SK-N-SH (cell line): ENCODE measurements at regions not wholly inside any gene's neighbourhood (a gene's known extent, or its start where the extent isn't known, plus 50 kb on each side); places are given as distances from the start of the nearest gene placed in this dataset.

Experiments used
- CTCF ChIA-PET: fragments of 300-600, 350-600 bp; formaldehyde crosslinking; extraction: SDS; loops from one replicate; lab custom pipeline; 2021; lab: Yijun Ruan, JAX
- POLR2A ChIA-PET: fragments of 350-600 bp; sonication (Branson Sonifier 250); formaldehyde crosslinking; extraction: SDS; loops from one replicate; lab custom pipeline; 2020; ENCODE audit warnings: antibody characterized with exemption, inconsistent platforms; lab: Yijun Ruan, JAX
- DNase-seq: peaks from one replicate; pipeline ENCODE4 v3.0.0; 2012
- H2AFZ ChIP-seq: fragments of 200-600 bp; sonication (generic); 2 replicates; pipeline ENCODE4 v1.8.1; 2016; ENCODE audit warnings: antibody characterized with exemption, mild to moderate bottlenecking, low read depth
- H3F3A ChIP-seq: fragments of 200-600 bp; sonication (generic); replicated peaks from 2 replicates; pipeline ENCODE3; 2016; ENCODE audit warnings: antibody characterized with exemption, mild to moderate bottlenecking; ENCODE audit not compliant: insufficient read depth
- H3K27ac ChIP-seq, 2 experiments: fragments of 200-500 bp in 1 of 2; fragments of 200-600 bp in 1 of 2; sonication (Bioruptor generic) in 1 of 2; sonication (generic), shearing (Covaris generic) in 1 of 2; 2 replicates each; pipeline versions ENCODE4 v1.5.1 to v1.6.1; 2014 to 2016; ENCODE audit warnings: low read depth in 2 of 2, inconsistent platforms in 1 of 2, low read length in 1 of 2, mild to moderate bottlenecking in 1 of 2, mixed read lengths in 1 of 2
- H3K27me3 ChIP-seq: fragments of 200-600 bp; sonication (generic), shearing (Covaris generic); 2 replicates; pipeline ENCODE4 v1.6.1; 2016; ENCODE audit warnings: mixed run types; ENCODE audit not compliant: insufficient read depth
- H3K36me3 ChIP-seq, 2 experiments: fragments of 200-500 bp in 1 of 2; fragments of 200-600 bp in 1 of 2; sonication (Bioruptor generic) in 1 of 2; sonication (generic) in 1 of 2; replicated peaks in 1 of 2; 2 replicates each; pipeline versions ENCODE3 to v1.5.1; 2014 to 2016; ENCODE audit warnings: low read length in 1 of 2, mild to moderate bottlenecking in 1 of 2; ENCODE audit not compliant: insufficient read depth in 2 of 2, control insufficient read depth in 1 of 2
- H3K4me1 ChIP-seq, 2 experiments: fragments of 200-500 bp in 1 of 2; fragments of 200-600 bp in 1 of 2; sonication (Bioruptor generic) in 1 of 2; sonication (generic), shearing (Covaris generic) in 1 of 2; 2 replicates each; pipeline versions ENCODE4 v1.5.1 to v1.6.1; 2014 to 2016; ENCODE audit warnings: low read depth in 1 of 2, low read length in 1 of 2, mixed run types in 1 of 2; ENCODE audit not compliant: insufficient read depth in 2 of 2, control insufficient read depth in 1 of 2
- H3K4me2 ChIP-seq: fragments of 200-600 bp; sonication (generic), shearing (Covaris generic); 2 replicates; pipeline ENCODE4 v1.6.1; 2017; ENCODE audit warnings: mixed run types
- H3K4me3 ChIP-seq, 2 experiments: fragments of 200-500 bp in 1 of 2; fragments of 200-600 bp in 1 of 2; sonication (Bioruptor generic) in 1 of 2; sonication (generic), shearing (Covaris generic) in 1 of 2; 2 replicates each; pipeline versions ENCODE4 v1.5.1 to v1.8.1; 2014 to 2016; ENCODE audit warnings: low read depth in 2 of 2, inconsistent platforms in 1 of 2, low read length in 1 of 2, mild to moderate bottlenecking in 1 of 2, mixed read lengths in 1 of 2, moderate library complexity in 1 of 2
- H3K79me2 ChIP-seq: fragments of 200-600 bp; sonication (generic); 2 replicates; pipeline ENCODE4 v1.8.1; 2017; ENCODE audit warnings: mild to moderate bottlenecking; ENCODE audit not compliant: insufficient read depth
- H3K9ac ChIP-seq: fragments of 200-600 bp; sonication (generic); 2 replicates; pipeline ENCODE4 v1.6.1; 2017; ENCODE audit warnings: mixed run types
- H3K9me2 ChIP-seq: fragments of 200-600 bp; sonication (generic); 2 replicates; pipeline ENCODE4 v1.6.1; 2017; ENCODE audit warnings: mixed run types
- H3K9me3 ChIP-seq: fragments of 200-600 bp; sonication (generic); 2 replicates; pipeline ENCODE4 v1.6.1; 2017; ENCODE audit warnings: mixed run types, mild to moderate bottlenecking, moderate library complexity
- H4K20me1 ChIP-seq: fragments of 200-600 bp; sonication (generic); 2 replicates; pipeline ENCODE4 v1.6.1; 2017; ENCODE audit warnings: mild to moderate bottlenecking, mixed run types; ENCODE audit not compliant: insufficient read depth
- CHD2 ChIP-seq: fragments of 150-350 bp; IDR thresholded peaks from 2 replicates; pipeline ENCODE4 v1.6.1; 2018; ENCODE audit warnings: low read length; ENCODE audit not compliant: partially characterized antibody
- CTCF ChIP-seq: fragments of 200-600 bp; sonication (generic); IDR thresholded peaks from 2 replicates; pipeline ENCODE4 v1.6.1; 2017; ENCODE audit warnings: antibody characterized with exemption, mild to moderate bottlenecking, moderate library complexity
- ELF1 ChIP-seq: IDR thresholded peaks from 2 replicates; pipeline ENCODE4 v1.4.0; 2012
- EP300 ChIP-seq, 2 experiments: IDR thresholded peaks; 2 replicates each; pipeline versions ENCODE4 v1.4.0 to v1.6.1; 2012; ENCODE audit warnings: borderline replicate concordance in 1 of 2, low read depth in 1 of 2, low read length in 1 of 2
- EZH2phosphoT487 ChIP-seq: fragments of 200-600 bp; sonication (generic); IDR thresholded peaks from 2 replicates; pipeline ENCODE4 v1.6.1; 2017; ENCODE audit warnings: low read depth, mixed run types, mild to moderate bottlenecking, antibody characterized with exemption, moderate library complexity, borderline replicate concordance
- FOXJ3 ChIP-seq: sonication (generic); formaldehyde crosslinking; IDR thresholded peaks from 2 replicates; pipeline ENCODE4 v1.5.1; 2020; ENCODE audit warnings: mild to moderate bottlenecking, missing genetic modification reagents
- IRF3 ChIP-seq: fragments of 150-350 bp; IDR thresholded peaks from 2 replicates; pipeline ENCODE4 v1.6.1; 2016; ENCODE audit warnings: mild to moderate bottlenecking, low read depth, low read length
- MXI1 ChIP-seq: IDR thresholded peaks from 2 replicates; pipeline ENCODE4 v1.6.1; 2012; ENCODE audit warnings: mild to moderate bottlenecking, low read depth, low read length, improper control_type of control experiment
- RAD21 ChIP-seq: IDR thresholded peaks from 2 replicates; pipeline ENCODE4 v1.6.1; 2012; ENCODE audit warnings: mild to moderate bottlenecking, low read length
- SMC3 ChIP-seq: IDR thresholded peaks from 2 replicates; pipeline ENCODE4 v1.6.1; 2012; ENCODE audit warnings: low read depth, low read length, improper control_type of control experiment
- YY1 ChIP-seq: IDR thresholded peaks from 2 replicates; pipeline ENCODE4 v1.4.0; 2012; ENCODE audit warnings: low read depth, mild to moderate bottlenecking
- WGBS: methylation state at CpG from one replicate; pipeline ENCODE4 v1.1.6; 2017; ENCODE audit warnings: low lambda C conversion rate; 5-methylcytosine and 5-hydroxymethylcytosine counted together

DNA sequence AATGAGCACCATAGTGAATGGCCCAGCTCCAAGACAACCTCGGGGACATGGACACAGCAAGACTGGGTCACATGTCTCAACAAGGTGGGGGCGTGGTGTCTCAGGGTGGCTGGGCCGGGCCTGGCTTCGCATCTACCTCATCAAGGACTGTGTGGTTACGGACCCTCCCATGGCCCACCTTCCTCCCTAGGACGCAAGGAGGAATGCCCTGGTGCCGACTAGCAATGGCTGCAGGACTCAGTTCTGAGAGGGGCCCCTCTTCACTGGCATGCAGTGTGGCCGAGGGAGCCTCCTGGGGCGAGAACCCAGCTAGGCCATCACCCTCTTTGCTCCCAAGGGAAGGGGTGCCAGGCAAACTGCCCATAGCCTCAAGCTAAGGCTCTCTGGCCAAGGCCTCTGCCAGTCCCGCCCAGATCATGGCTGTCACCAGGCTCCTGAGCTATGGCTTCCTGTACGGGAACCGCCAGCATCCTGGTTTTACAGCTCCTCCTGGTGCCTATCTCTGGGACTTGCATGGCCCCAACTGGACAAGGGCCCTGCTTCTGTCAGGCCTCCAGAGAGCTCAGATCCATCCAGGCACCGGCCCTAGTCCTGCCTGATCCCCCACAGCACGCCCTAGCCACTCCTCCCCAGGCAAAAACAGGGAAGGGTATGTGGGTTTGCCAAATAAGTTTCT, 218.0 kb upstream of the AGTR2 start:
- no peak overlapping the region for H3K4me3 ChIP-seq
- ChIA-PET POLR2A (no interaction called here), CTCF (interaction anchor here (0.9 to 1.4 kb wide), 4 partner anchors 11 to 246 kb away, joined by 3 to 7 read pairs (median 4); no protein-coding TSS in a partner anchor)
- H3K27me3 ChIP-seq, result no peaks in the 10 kb centered on the region
- H3K9me2 ChIP-seq, result no peaks in the 10 kb centered on the region
- H3K4me2 ChIP-seq, result no peak overlapping the region
- peaks cover 4% of the 10 kb centered on the region; the same call in 1 of the 2 replicates for H3K79me2 ChIP-seq
- no peaks in the 10 kb centered on the region for H3F3A ChIP-seq
- H3K9ac ChIP-seq, result no peak overlapping the region
- peak; percentile 61 for DNase-seq
- peaks cover 0 to 13% of the 10 kb centered on the region in 2 experiments; a peak in 1 of 4 replicates for H3K4me1 ChIP-seq
- WGBS, result 63% methylated on average over 2 of the region's 14 CpGs
- H4K20me1 ChIP-seq, result no peaks in the 10 kb centered on the region
- no peak overlapping the region; a peak in 1 of 4 replicates for H3K27ac ChIP-seq
- H2AFZ ChIP-seq, result no peak overlapping the region
- TF ChIP-seq SMC3 (peak; percentile 9; the same call in 1 of the 2 replicates), YY1 (no peak), CTCF (peak; percentile 28; the same call in 1 of the 2 replicates), RAD21 (peak; percentile 49), EZH2phosphoT487 (no peak), MXI1 (no peak)
- no peaks in the 10 kb centered on the region for H3K9me3 ChIP-seq
- H3K36me3 ChIP-seq, result no peaks in the 10 kb centered on the region

GRCh38 chrX:115957862-115958490, 212.6 kb upstream of the AGTR2 start:
- H3K27me3 ChIP-seq, result no peaks in the 10 kb centered on the region; the same call in 1 of the 2 replicates
- H3K9me2 ChIP-seq, result no peaks in the 10 kb centered on the region
- peak; percentile 41 for DNase-seq
- no peak overlapping the region for H2AFZ ChIP-seq
- peaks cover 21% of the 10 kb centered on the region for H4K20me1 ChIP-seq
- no peaks in the 10 kb centered on the region for H3K36me3 ChIP-seq
- POLR2A ChIA-PET, result no interaction called here
- no peak overlapping the region for H3K4me3 ChIP-seq
- WGBS, result 67% methylated on average over 5 of the region's 11 CpGs
- H3K79me2 ChIP-seq, result peaks cover 23% of the 10 kb centered on the region; the same call in 1 of the 2 replicates
- CTCF ChIA-PET, result interaction anchor here (0.6 to 1.8 kb wide), 5 partner anchors 20 to 1786 kb away, joined by 3 to 7 read pairs (median 3); no protein-coding TSS in a partner anchor
- H3K27ac ChIP-seq, result no peak overlapping the region
- no peak overlapping the region for H3K9ac ChIP-seq
- TF ChIP-seq CTCF (peak; percentile 44), SMC3 (peak; percentile 40), EP300 (IDR thresholded peaks at IDR 0.05; ENCODE audit: borderline replicate concordance in 1 of 2, low read depth in 1 of 2, low read length in 1 of 2) (no peak), IRF3 (no peak), CHD2 (peak; percentile 60), RAD21 (peak; percentile 73), FOXJ3 (no peak), ELF1 (no peak)
- TF ChIP-seq, all 33 proteins: peak for 4
- Histone ChIP-seq H3K4me2 (no peak overlapping the region), H3F3A (no peaks in the 10 kb centered on the region), H3K9me3 (no peaks in the 10 kb centered on the region), H3K4me1 (peaks cover 0 to 12% of the 10 kb centered on the region in 2 experiments; a peak in 1 of 4 replicates)
